Islet of Langerhans (tissue), 1 donor: ENCODE measurements at regions not wholly inside any gene's neighbourhood (a gene's known extent, or its start where the extent isn't known, plus 50 kb on each side); places are given as distances from the start of the nearest gene placed in this dataset.
"Not testable (repeated sequence)": the region's sequence is repeated elsewhere in the genome, so short reads cannot be mapped to it uniquely, and the experiment has no call there.

ENCODE experiments used
- FAIRE-seq: peaks from one replicate; lab custom pipeline; 2011; peaks lifted over from hg19 to GRCh38; lab: Jason Lieb, UNC

DNA sequence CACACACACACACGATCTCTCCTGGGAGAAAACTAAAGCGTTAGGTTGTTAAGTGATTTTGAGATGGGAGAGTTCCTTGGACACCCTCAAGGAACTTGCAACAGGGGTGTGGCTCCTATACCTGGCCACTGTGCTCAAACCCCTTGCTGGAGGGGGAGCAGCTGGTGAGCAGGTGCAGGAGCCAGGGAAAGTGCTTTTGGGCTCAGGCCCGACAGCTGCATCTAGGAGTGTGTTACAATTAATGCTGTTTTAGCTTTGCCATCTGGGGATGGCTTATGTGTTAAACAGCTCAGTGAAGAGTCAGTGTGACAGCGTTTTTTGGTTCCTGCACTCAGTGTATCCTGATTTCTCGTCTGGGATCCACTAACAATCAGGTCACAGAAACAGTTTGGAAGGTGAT, 510.8 kb downstream of the TRIB2 start:
- FAIRE-seq: no peak

DNA sequence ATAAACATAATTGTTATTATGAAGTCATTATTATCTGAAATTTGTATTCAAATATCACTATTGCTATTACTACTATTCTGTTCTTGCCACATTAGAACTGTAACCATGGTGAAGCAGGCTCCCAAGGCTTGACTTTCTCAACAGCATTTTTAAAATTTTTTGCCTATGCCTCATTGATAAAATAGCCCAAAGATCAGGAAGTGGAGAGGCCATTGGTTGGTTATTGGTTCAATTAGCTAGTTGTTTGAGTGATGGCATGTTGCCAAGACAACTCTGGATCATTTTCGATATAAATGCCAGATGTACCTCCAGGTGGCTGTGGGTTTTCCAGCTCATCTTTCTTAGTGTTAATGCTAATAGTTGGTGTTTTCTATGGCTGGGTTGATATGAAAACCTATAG, 513.5 kb downstream of the TRIB2 start:
- FAIRE-seq: no peak

DNA sequence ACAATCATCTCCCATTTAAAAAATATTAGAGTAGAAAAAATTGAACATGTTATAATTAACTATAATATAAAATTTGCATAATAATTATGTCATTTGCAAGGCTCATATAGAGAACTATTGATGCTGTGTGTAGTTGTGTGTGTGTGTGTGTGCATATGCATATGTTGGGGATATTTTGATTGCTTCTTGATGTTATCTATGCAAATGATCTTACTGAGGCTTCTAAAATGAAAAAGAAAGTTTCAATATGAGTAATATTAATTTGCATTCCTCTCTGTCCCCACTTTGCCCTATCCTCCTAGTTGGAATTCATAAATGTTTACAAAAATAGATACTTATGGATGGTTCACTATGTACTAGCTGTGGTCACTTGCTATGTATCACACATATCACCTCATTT, 523.3 kb downstream of the TRIB2 start:
- no peak for FAIRE-seq

DNA sequence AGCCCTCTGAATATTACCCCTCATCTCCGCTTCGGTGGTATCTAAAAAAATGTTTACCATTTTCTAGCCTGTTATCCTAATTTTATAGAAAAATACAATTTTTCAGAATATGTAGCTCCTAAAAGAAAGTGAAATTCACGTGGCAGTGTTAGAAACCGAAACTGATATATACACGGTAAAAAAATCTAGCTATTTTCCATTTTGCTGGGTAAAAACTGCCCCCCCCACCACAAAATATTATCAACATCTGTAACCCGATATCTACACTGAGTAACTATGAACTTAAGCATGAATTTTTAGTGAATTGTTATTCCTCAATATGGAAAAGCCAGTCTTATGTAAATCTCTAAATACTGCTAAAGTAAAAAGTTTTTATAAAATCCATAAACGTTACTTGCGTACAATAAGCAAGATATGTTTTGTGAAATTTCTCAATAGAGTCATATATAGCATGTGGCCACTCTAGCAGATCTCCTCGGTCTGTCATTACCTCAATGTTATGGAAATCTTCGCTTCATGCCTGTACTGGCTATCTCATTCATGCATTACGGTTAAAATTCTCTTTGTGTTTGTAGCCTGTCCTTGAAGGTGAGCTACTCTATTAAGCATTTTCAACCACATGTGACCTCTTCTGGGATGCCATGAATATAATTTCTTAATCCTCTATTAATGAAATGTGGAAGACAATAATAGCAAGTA, 524.2 kb downstream of the TRIB2 start:
- no peak for FAIRE-seq

DNA sequence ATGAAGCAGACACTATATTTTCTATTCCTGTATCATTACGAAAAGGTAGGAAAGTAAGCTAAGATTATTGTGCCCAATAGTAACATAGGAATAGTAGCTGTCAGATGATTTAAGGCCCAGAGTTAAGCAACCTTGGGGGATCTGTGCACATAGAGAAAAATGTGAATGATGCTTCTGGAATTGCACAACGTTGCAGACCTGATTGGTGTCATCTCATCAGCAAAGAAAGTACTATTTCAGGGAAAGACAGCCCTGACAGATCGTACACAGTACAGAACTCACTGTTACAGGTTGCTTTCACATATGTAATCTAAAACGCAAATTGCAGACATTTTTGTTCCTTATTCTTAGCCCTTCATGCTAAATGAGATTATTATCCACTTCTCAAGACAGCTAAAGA, 535.9 kb downstream of the TRIB2 start:
- no peak for FAIRE-seq

DNA sequence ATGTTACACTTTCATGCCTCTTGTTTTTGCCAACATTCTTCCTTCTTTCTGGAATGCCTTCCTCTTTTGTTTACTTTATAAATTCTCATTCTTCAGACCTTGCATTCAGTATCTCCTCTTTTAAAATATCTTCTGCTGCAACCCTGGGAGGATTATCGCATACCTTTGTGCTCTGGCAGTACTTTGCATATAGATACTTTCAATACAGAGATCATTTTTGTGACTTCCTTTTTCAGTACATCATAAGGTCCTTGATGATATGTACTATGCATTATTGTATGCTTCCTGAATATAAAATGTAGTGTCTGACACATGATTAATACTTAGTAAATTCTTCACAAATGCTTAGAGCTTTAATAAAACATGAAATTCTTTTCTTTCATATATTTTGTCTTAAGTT, 538.7 kb downstream of the TRIB2 start:
- no peak for FAIRE-seq

DNA sequence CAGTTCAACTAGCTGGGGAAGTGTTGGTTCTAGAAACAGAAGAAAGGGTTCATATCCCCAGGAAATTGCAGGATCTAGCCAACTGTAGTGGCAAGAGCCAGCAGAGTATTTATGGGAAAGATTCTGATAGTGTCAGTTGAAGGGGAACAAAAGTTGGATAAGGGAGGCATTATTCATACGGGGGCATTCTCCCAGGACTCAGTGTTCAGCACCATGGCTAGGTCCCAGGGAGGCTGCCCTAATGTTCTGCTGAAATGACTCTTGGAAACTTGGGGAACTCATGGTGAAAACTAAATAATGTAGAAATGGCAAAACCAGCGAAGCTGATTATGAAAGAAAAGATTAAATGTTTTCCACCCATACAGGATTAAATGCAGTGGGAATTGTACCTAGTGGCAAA, 543.7 kb downstream of the TRIB2 start:
- no peak for FAIRE-seq

DNA sequence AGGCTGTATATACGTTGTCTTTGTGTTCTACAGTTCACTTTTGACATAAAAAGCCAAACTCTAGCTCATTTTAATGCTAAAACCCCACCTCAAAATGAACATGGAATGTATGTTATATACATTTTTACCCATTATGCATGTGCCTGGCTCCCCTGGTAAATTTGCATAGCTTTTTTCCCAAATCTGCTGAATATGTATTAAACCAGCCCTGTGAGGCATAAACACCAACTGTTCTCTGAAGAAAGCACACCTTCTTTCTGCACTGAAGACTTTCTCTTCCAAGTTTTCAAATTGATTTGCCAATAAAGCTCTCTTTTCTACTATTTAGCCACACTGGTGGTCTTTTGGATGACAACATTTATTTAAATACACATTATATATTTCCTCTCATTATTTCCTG, 549.4 kb downstream of the TRIB2 start:
- no peak for FAIRE-seq

DNA sequence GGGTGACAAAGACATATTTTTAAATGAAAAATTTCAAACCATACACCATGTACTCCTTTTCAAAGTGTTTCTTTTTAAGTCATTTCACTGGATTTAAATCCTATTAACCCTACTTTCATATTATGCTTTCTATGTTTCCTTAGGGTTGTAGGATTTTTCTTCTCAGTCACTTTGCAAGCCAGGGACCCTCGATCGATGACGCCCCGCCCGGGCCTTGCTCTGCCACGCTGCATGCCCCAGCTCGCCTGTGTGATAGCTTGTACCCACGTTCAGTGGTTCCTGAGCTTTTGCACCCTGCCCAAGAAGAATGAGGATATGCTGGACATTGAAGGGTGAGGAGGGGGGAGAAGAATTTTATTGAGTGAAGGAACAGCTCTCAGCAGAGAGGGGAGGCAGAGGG, 568.0 kb downstream of the TRIB2 start:
- FAIRE-seq: no peak

DNA sequence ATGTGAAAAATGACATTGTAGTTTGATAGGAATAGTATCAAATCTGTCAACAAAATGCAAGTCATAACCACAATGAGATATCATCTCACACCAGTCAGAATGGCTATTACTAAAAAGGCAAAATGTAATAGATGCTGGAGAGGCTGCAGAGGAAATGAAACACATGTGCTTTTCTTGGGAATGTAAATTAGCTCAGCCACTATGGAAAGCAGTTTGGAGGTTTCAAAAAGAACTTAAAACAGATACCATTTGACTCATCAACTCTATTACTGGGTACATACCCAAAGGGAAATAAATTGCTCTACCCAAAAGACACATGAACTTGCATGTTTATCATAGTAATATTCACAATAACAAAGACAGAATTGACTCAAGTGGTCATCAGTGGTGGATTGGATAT, 572.6 kb downstream of the TRIB2 start:
- no peak for FAIRE-seq

DNA sequence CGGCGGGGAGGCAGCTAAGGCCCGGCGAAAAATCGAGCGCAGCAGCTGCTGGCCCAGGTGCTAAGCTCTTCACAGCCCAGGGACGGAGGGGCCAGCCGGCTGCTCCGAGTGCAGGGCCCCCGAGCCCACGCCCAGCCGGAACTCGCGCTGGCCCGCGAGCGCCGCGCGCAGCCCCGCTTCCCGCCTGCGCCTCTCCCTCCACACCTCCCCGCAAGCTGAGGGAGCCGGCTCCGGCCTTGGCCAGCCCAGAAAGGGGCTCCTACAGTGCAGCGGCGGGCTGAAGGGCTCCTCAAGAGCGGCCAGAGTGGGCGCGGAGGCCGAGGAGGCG, 591.7 kb downstream of the TRIB2 start:
- FAIRE-seq: not testable (repeated sequence)

DNA sequence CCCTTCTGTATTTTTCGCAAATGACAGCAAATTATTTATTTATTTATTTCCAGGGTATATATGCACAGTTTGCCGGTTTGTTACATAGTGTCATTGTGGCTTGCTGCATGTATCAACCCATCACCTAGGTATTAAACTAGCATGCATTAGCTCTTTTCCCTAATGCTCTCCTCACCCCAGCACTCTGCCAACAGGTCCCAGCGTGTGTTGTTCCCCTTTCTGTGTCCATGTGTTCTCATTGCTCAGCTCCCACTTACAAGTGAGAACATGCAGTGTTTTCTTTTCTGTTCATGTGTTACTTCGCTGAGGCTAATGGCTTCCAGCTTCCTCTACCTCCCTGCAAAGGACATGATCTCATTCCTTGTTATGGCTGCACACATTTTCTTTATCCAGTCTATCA, 592.3 kb downstream of the TRIB2 start:
- no peak for FAIRE-seq

DNA sequence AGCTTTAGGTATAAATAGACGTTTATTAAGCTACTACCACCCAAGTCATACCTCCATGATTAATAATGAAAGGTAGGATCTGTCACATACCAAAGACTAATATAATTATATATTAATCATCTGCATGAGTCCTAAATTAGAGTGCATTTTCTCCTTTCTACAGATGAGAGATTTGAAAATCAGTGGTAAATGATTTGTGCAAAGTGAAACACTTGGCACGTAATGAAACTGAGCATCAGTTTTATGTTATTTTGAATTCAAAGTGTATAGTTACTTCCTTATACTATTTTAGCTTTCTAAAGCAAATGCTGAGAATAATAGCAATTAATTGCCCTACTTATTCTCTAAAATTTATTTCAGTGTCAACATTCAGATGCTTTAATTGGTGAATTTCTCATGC, 615.3 kb downstream of the TRIB2 start:
- no peak for FAIRE-seq

DNA sequence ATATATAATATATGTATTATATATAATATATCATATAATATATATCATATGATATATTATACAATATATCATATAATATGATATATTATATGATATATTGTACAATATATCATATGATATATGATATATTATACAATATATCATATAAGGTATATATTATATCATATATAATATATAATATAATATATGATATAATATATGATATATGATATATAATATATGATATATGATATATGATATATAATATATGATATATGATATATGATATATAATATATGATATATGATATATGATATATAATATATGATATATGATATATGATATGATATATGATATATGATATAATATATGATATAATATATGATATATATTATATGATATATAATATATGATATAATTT, 617.3 kb downstream of the TRIB2 start:
- peak; percentile 100 for FAIRE-seq

DNA sequence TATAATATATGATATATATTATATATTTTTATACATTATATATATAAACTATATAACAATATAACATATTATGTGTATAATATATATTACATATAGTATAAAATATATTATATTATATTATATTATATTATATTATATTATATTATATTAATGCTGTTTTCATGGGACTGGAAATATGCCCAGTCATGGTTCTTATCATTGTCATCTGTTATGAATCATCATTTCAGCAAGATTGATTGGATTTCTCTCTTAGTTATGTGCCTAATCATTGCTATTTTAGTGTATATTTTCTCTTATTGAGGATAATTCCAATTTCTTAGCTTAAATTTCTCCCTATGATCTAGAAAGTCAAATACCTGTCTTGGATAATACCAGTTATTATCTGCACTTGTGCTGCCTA, 617.8 kb downstream of the TRIB2 start:
- no peak for FAIRE-seq

DNA sequence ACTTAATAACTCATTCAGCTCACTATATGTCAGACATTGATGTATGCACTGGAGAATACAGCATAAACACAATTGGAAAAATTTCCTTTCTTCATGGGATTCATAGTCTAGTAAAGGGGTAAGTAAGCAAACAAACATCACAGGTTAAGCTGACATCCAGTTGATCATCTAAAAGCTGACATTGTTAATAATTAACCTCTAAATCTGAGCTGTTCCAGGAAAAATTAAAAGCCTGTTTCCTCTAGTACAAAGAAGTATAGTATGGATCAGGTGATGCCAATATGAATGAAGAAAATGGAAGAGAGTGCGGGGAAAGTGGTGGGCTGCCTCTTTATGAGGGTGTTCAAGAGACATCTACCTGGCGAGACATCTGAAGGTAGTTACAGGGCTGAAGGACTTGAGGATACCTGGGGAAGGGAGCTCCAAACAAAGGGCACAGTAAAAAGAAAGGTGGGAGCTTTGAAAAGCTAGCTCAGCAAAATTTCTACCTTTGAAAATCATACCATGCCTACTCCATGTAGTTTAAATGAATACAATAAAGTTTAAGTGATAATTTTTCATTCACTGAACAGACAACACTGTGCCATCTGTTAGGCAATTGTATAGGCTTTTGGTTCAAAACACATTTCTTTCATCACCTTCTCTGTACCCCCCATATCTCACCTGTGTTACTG, 619.3 kb downstream of the TRIB2 start:
- FAIRE-seq: peak; percentile 56

DNA sequence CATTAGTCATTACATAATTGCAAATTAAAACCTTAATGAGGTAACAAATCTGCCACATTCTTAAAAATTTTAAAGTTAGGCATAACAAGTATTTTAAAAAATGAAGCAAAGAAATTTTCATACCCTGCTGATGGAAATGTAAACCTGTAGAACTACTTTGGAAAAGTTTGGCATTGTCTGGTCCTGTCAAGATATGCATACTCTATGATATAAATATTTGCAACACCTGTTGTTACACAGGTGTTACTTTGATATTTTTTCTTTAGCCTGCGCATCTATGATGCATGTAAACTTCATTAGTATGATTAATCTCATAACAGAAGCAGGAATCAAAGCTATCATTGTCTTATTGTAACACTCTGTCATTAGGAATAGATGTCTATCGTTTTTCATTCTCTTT, 634.3 kb downstream of the TRIB2 start:
- no peak for FAIRE-seq

DNA sequence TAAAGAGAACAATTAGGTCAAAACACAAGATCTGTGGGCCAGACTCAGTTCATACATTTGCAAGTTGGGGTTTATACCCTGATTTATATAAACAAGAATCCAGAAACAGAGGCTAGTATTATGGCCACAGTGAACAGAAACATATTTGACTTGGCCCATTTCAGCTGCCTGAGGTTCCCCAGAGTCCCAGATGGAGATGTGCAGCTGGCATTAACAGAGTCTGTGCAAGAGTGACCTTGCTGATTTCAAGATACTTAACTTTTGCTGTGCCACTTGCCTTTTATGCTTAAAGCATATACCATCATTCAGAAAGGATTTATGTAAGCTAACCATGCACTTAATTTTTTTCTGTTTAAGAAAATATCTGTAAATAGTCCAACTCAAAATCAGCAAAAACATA, 636.3 kb downstream of the TRIB2 start:
- no peak for FAIRE-seq

DNA sequence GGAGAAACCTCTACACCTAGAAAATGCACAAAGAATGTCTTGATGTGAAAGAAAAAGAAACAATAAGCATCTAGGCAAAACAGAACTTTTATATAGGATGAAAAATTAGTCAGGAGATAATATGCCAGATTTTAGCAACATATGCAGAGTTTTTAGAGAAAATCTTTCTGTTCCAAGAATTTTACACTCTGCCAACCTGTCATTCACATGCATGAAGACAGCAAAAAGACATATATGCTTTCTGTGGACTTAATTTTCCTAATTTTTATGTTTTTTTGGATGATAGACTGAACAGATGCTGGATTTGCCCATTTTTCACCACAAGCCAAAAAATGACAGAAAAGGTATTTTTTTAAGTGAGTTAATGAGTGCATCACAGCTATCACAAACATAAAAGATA, 637.3 kb downstream of the TRIB2 start:
- no peak for FAIRE-seq

DNA sequence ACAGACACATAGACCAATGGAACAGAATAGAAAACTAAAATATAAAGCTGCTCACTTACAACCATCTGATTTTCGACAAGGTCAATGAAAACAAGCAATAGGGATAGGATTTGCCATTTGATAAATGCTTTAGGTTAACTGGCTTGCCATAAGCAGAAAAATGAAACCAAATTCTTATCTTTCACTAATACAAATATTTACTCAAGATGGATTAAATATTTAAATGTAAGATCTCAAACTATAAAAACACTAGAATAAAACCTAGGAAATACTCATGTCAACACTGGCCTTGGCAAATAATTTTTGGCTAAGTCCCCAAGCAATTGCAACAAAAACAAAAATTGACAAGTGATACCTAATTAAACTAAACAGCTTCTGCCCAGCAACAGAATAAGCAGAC, 665.2 kb downstream of the TRIB2 start:
- not testable (repeated sequence) for FAIRE-seq

DNA sequence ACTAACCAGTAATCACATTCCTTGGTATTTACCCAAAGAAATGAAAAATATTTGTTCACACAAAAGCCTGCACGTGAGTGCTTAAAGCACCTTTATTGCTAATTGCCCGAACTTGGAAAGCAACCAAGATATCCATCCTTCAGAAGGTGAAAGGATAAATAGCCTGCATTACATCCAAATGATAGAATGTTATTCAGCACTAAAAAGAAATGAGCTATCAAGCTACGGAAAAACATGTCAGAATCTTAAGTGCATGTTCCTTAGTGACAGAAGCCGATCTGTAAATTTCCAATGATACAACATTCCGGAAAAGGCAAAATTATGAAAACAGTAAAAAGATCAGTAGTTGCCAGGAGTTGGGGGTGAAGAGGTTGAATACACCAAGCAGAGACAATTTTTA, 672.4 kb downstream of the TRIB2 start:
- not testable (repeated sequence) for FAIRE-seq

DNA sequence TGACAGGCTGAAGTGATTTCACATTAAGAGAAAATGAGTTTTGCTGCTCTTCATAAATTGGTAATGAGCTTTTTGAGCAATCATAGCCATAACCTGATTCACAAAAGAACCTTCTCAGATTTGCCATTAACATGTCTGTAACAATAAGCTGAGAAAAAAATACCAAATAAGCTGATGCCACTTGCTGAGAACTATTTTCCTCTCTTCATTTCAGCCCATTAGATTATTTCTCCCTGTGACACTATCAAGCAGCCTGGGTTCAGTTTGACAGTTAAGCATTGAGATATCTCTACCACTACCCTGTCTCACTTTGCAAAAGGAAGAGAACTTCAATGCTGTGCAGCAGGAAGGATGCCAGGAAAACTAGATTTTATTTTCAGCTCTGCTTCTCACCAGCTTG, 673.9 kb downstream of the TRIB2 start:
- FAIRE-seq: no peak

DNA sequence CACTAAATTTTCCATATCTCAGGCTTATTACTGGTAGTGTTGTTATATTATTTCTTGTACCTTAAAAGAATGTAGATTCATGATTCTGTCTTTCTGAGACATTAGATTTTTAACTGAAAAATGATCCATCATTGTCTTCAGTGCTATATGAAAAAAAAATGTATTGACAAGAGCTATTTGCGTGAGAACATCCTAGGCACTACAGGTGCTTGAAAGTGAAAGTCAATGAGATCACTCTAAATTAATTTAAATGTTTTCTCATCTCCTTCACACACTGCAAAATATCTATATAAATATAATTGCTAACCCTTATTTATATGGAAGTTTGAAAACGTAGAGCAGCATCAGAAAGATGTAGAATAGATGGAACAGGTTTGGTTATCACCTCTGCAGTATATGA, 684.6 kb downstream of the TRIB2 start:
- FAIRE-seq: no peak

DNA sequence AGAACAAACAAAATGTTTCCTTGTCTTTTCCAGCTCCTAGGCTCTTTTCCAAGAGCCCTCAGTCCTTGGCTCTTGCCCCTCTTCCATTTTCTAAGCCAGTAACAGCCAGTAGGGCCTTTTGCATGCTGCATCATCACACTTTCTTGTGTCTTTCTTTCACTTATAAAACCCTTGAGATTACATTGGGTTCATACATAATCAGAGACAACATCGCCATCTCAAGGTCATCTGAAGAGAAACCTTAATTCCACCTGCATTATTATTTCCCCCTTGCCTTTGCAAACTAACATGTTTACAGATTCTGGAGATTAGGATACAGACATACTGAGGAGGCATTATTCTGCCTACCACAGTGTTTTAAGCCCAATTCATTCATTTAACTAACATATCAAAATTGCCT, 697.3 kb downstream of the TRIB2 start:
- no peak for FAIRE-seq

DNA sequence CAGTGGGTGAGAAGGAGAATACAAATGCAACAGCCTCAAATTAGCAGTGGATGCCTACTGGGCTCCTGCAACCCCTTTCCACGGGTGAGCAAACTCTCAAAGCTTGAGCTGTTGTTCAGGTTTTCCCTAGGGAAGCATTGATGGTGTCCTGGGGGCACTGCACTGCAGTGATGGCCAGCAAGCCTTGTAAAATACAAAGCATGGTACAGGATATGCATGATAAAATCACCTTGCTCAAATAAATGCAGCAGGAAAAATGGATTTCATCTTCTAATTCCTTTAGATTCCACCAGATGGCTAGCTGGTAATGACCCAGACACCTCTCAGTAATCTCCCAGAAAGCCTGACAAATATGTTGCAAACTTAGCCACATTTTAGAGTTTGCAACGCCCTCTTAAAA, 698.2 kb downstream of the TRIB2 start:
- no peak for FAIRE-seq
